ENCODE measurements at regions not wholly inside any gene's neighbourhood (a gene's known extent, or its start where the extent isn't known, plus 50 kb on each side); places are given as distances from the start of the nearest gene placed in this dataset.

- Mint-ChIP-seq H3K4me1 (peaks cover 7% of the 10 kb centered on the region), H3K9me3 (peaks cover 4% of the 10 kb centered on the region), H3K27me3 (ENCODE audit: low read depth) (no peaks in the 10 kb centered on the region), H3K4me3 (no peak overlapping the region), H3K36me3 (no peaks in the 10 kb centered on the region; the same call in 1 of the 2 replicates), H3K27ac (no peak overlapping the region)
- POLR2A ChIA-PET: no interaction called here
- DNase-seq (ENCODE audit: low spot score): no peak
- CTCF ChIA-PET: no interaction called here
- TF ChIP-seq ZNF281 (CRISPR knock-in tag; IDR thresholded peaks at IDR 0.05) (no peak), MYBL2 (CRISPR knock-in tag; IDR thresholded peaks at IDR 0.05) (no peak), FOXP4 (CRISPR knock-in tag; IDR thresholded peaks at IDR 0.05) (no peak), SMAD4 (CRISPR knock-in tag; IDR thresholded peaks at IDR 0.05) (no peak), FOXK1 (CRISPR knock-in tag; IDR thresholded peaks at IDR 0.05) (no peak), ZNF416 (CRISPR knock-in tag; IDR thresholded peaks at IDR 0.05) (no peak), ZNF396 (CRISPR knock-in tag; IDR thresholded peaks at IDR 0.05; ENCODE audit: borderline replicate concordance) (no peak), E2F5 (CRISPR knock-in tag; IDR thresholded peaks at IDR 0.05) (no peak), CREB1 (CRISPR knock-in tag; IDR thresholded peaks at IDR 0.05) (no peak), PRRX2 (CRISPR knock-in tag; IDR thresholded peaks at IDR 0.05) (no peak), CDX4 (CRISPR knock-in tag; IDR thresholded peaks at IDR 0.05; ENCODE audit: borderline replicate concordance) (no peak), NFYB (CRISPR knock-in tag; conservative IDR thresholded peaks at IDR 0.05; ENCODE audit: low read depth) (no peak), ZNF532 (CRISPR knock-in tag; IDR thresholded peaks at IDR 0.05; ENCODE audit: borderline replicate concordance) (no peak), MLX (CRISPR knock-in tag; IDR thresholded peaks at IDR 0.05) (no peak), SMAD3 (CRISPR knock-in tag; IDR thresholded peaks at IDR 0.05; ENCODE audit: borderline replicate concordance) (no peak), ZNF219 (CRISPR knock-in tag; IDR thresholded peaks at IDR 0.05; ENCODE audit: borderline replicate concordance) (no peak), ZBTB21 (CRISPR knock-in tag; IDR thresholded peaks at IDR 0.05; ENCODE audit: borderline replicate concordance) (no peak), PREB (CRISPR knock-in tag; IDR thresholded peaks at IDR 0.05; ENCODE audit: borderline replicate concordance) (no peak)
- ATAC-seq: no peak
Measured at GRCh38 chr4:24425863-24426262, 158.5 kb downstream of the DHX15 start.
